ENCODE measurements at regions not wholly inside any gene's neighbourhood (a gene's known extent, or its start where the extent isn't known, plus 50 kb on each side); places are given as distances from the start of the nearest gene placed in this dataset.

GRCh38 chr13:27730191-27730590 lies 62.1 kb upstream of the GSX1 start:
- no peak overlapping the region for H3K4me3 Mint-ChIP-seq
- H3K27me3 Mint-ChIP-seq, result peaks cover 20% of the 10 kb centered on the region
- DNase-seq, result no peak
- no peak for ATAC-seq (ENCODE audit: low read depth)
- ChIA-PET POLR2A (no interaction called here), CTCF (no interaction called here)
- H3K36me3 Mint-ChIP-seq (ENCODE audit: low read depth), result no peaks in the 10 kb centered on the region
- TF ChIP-seq CTCF (IDR thresholded peaks at IDR 0.05), result no peak
- intact Hi-C loops (cut with micrococcal nuclease), result no loop called here
- no peak overlapping the region for H3K27ac Mint-ChIP-seq
- no peaks in the 10 kb centered on the region for H3K9me3 Mint-ChIP-seq
- H3K4me1 Mint-ChIP-seq, result no peaks in the 10 kb centered on the region
